ENCODE measurements at regions not wholly inside any gene's neighbourhood (a gene's known extent, or its start where the extent isn't known, plus 50 kb on each side); places are given as distances from the start of the nearest gene placed in this dataset.

DNA sequence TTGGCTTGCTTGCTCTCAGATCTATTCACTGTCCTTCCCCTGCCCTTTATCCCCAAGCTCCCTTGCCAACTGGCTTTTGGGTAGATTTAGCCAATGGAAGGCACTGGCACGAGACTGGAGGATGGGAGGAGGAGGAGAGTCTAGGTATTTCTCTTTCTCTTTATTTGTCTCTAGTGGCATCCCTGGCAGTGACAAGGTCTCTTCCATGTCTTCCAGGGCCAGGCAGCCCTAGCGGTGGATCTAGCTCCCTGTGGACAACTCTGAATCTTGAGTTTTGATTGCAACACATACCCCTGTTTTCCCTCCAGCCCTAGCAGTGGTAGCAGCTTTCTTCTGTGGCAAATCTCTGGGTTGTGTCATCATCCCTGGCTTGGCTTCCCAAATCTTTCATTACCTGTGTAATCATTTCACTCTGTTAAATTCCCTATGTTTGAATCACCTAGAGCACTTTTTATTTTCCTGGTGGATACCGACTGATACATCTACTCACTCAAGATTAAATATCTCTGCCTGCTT, 171.1 kb upstream of the IRX6 start:
- no peak overlapping the region for H3K4me3 ChIP-seq (ENCODE audit: low read length in 2 of 2)
- no peak overlapping the region for H2BK5ac ChIP-seq (ENCODE audit: low read length)
- no peak overlapping the region for H3K27ac ChIP-seq (replicated peaks; ENCODE audit: low read length)
- no peak overlapping the region for H3K9ac ChIP-seq (ENCODE audit: low read depth, low read length, poor library complexity)
- H2AFZ ChIP-seq (ENCODE audit: low read length) = no peak overlapping the region
- H2BK120ac ChIP-seq (ENCODE audit: low read depth, low read length) = no peak overlapping the region
- no peaks in the 10 kb centered on the region for H3K79me1 ChIP-seq (ENCODE audit: low read depth, low read length)
- H4K91ac ChIP-seq (ENCODE audit: low read depth, low read length, poor library complexity) = no peak overlapping the region
- H3K27me3 ChIP-seq (ENCODE audit: control insufficient read depth in 3 of 3, insufficient read depth in 3 of 3, low read depth in 1 of 3, low read length in 3 of 3) = peaks cover 0 to 2% (median 0%) of the 10 kb centered on the region in 3 experiments
- no peak overlapping the region for H3K18ac ChIP-seq (ENCODE audit: low read length)
- H3K4me2 ChIP-seq (ENCODE audit: insufficient read depth, low read length, poor library complexity, severe bottlenecking) = no peak overlapping the region
- WGBS, 2 donors (ENCODE audit: extremely low coverage in 2 of 2, insufficient read length in 2 of 2, insufficient replicate concordance in 1 of 2) = no CpG with 5 or more reads among the region's 3 CpGs
- H3K23ac ChIP-seq (ENCODE audit: low read depth, low read length, poor library complexity) = no peak overlapping the region
- no peak overlapping the region for H4K8ac ChIP-seq (ENCODE audit: low read depth, low read length)
- no peak for DNase-seq (ENCODE audit: low spot score)
- H3K4ac ChIP-seq (ENCODE audit: low read length) = no peak overlapping the region
- no peak overlapping the region for H3K14ac ChIP-seq (ENCODE audit: low read length)
- H3K9me3 ChIP-seq (replicated peaks in 1 of 2; ENCODE audit: control insufficient read depth in 2 of 2, insufficient read depth in 1 of 2, low read depth in 1 of 2, low read length in 2 of 2) = peaks cover 0 to 2% of the 10 kb centered on the region in 2 donors
- no peak overlapping the region for H2AK5ac ChIP-seq (ENCODE audit: low read depth, low read length)
- H3K4me1 ChIP-seq (ENCODE audit: control insufficient read depth in 2 of 2, insufficient read depth in 1 of 2, low read depth in 1 of 2, low read length in 2 of 2) = peaks cover 0 to 3% of the 10 kb centered on the region in 2 donors
- H2BK15ac ChIP-seq (ENCODE audit: low read length) = no peak overlapping the region
- no peaks in the 10 kb centered on the region for H3K36me3 ChIP-seq (replicated peaks in 1 of 2; ENCODE audit: control insufficient read depth in 2 of 2, insufficient read depth in 2 of 2, low read length in 2 of 2)
- no peak overlapping the region for H2BK12ac ChIP-seq (ENCODE audit: low read length)

DNA sequence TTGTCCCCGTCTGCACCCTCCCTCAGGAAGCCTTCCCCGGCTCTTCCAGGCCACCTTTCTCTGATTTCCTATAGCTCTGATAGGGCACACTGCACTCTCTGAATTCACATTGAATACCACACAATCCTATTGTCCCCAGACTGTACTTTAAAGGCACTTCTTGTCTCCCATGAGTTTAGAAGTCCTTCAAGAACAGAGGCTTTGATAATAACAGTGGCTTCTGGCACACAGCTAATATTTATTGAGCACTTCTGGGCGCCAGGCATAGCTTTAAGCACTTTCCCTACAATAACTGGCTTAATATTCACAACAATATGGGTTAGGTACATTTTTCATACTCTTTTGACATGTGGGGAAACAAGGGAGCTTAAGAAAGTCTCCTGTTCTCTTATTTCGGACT, 169.7 kb upstream of the IRX6 start:
- no peaks in the 10 kb centered on the region for H3K79me1 ChIP-seq (ENCODE audit: low read depth, low read length)
- H3K27ac ChIP-seq (replicated peaks; ENCODE audit: low read length) = no peak overlapping the region
- H2AFZ ChIP-seq (ENCODE audit: low read length) = no peak overlapping the region
- no peak overlapping the region for H3K14ac ChIP-seq (ENCODE audit: low read length)
- no peak overlapping the region for H3K23ac ChIP-seq (ENCODE audit: low read depth, low read length, poor library complexity)
- H2BK15ac ChIP-seq (ENCODE audit: low read length) = no peak overlapping the region
- H3K9ac ChIP-seq (ENCODE audit: low read depth, low read length, poor library complexity) = no peak overlapping the region
- H3K18ac ChIP-seq (ENCODE audit: low read length) = no peak overlapping the region
- H4K8ac ChIP-seq (ENCODE audit: low read depth, low read length) = no peak overlapping the region
- no peak overlapping the region for H2AK5ac ChIP-seq (ENCODE audit: low read depth, low read length)
- H3K27me3 ChIP-seq (ENCODE audit: control insufficient read depth in 3 of 3, insufficient read depth in 3 of 3, low read depth in 1 of 3, low read length in 3 of 3) = peaks cover 0 to 2% (median 0%) of the 10 kb centered on the region in 3 experiments
- H3K4me3 ChIP-seq (ENCODE audit: low read length in 2 of 2) = no peak overlapping the region
- H3K4me1 ChIP-seq (ENCODE audit: control insufficient read depth in 2 of 2, insufficient read depth in 1 of 2, low read depth in 1 of 2, low read length in 2 of 2) = peaks cover 0 to 3% of the 10 kb centered on the region in 2 donors
- H3K9me3 ChIP-seq (replicated peaks in 1 of 2; ENCODE audit: control insufficient read depth in 2 of 2, insufficient read depth in 1 of 2, low read depth in 1 of 2, low read length in 2 of 2) = peaks cover 0 to 2% of the 10 kb centered on the region in 2 donors
- H3K4ac ChIP-seq (ENCODE audit: low read length) = no peak overlapping the region
- no peak overlapping the region for H2BK120ac ChIP-seq (ENCODE audit: low read depth, low read length)
- no peak overlapping the region for H4K91ac ChIP-seq (ENCODE audit: low read depth, low read length, poor library complexity)
- no peak overlapping the region for H2BK5ac ChIP-seq (ENCODE audit: low read length)
- H2BK12ac ChIP-seq (ENCODE audit: low read length) = no peak overlapping the region
- H3K36me3 ChIP-seq (replicated peaks in 1 of 2; ENCODE audit: control insufficient read depth in 2 of 2, insufficient read depth in 2 of 2, low read length in 2 of 2) = no peaks in the 10 kb centered on the region
- no peak overlapping the region for H3K4me2 ChIP-seq (ENCODE audit: insufficient read depth, low read length, poor library complexity, severe bottlenecking)
- DNase-seq (ENCODE audit: low spot score) = no peak
- WGBS, 2 donors (ENCODE audit: extremely low coverage in 2 of 2, insufficient read length in 2 of 2, insufficient replicate concordance in 1 of 2) = no CpG with 5 or more reads among the region's 4 CpGs

DNA sequence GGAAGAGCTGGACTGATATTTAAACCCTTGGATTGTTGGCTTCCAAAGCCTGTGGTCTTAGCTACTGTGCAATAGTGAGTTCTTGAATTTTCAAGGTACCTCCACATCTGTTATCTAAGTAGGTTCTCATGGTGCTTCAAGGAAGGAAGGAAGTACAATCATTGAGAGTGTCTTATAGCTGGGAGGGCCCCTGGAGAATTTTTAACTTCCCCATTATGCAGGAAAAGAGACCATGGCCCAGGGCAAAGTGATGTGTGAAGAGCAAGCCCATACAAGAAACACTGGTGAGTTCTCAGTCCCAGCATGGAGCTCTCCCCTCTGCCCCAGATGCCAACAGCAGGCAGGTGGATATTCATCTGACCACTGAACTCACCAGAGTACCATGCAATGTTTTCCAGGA, 169.0 kb upstream of the IRX6 start:
- Histone ChIP-seq H3K36me3 (replicated peaks in 1 of 2; ENCODE audit: control insufficient read depth in 2 of 2, insufficient read depth in 2 of 2, low read length in 2 of 2) (no peaks in the 10 kb centered on the region), H3K9ac (ENCODE audit: low read depth, low read length, poor library complexity) (no peak overlapping the region), H2BK12ac (ENCODE audit: low read length) (no peak overlapping the region), H2BK120ac (ENCODE audit: low read depth, low read length) (no peak overlapping the region), H3K4me2 (ENCODE audit: insufficient read depth, low read length, poor library complexity, severe bottlenecking) (no peak overlapping the region), H2AK5ac (ENCODE audit: low read depth, low read length) (no peak overlapping the region), H3K18ac (ENCODE audit: low read length) (no peak overlapping the region), H3K4me3 (ENCODE audit: low read length in 2 of 2) (no peak overlapping the region), H4K91ac (ENCODE audit: low read depth, low read length, poor library complexity) (no peak overlapping the region), H2AFZ (ENCODE audit: low read length) (no peak overlapping the region), H2BK15ac (ENCODE audit: low read length) (no peak overlapping the region), H4K8ac (ENCODE audit: low read depth, low read length) (no peak overlapping the region), H3K4ac (ENCODE audit: low read length) (no peak overlapping the region), H3K23ac (ENCODE audit: low read depth, low read length, poor library complexity) (no peak overlapping the region), H3K27ac (replicated peaks; ENCODE audit: low read length) (no peak overlapping the region), H3K79me1 (ENCODE audit: low read depth, low read length) (no peaks in the 10 kb centered on the region), H3K9me3 (replicated peaks in 1 of 2; ENCODE audit: control insufficient read depth in 2 of 2, insufficient read depth in 1 of 2, low read depth in 1 of 2, low read length in 2 of 2) (peaks cover 0 to 3% of the 10 kb centered on the region in 2 donors), H2BK5ac (ENCODE audit: low read length) (no peak overlapping the region), H3K14ac (ENCODE audit: low read length) (no peak overlapping the region), H3K4me1 (ENCODE audit: control insufficient read depth in 2 of 2, insufficient read depth in 1 of 2, low read depth in 1 of 2, low read length in 2 of 2) (peaks cover 0 to 3% of the 10 kb centered on the region in 2 donors), H3K27me3 (ENCODE audit: control insufficient read depth in 3 of 3, insufficient read depth in 3 of 3, low read depth in 1 of 3, low read length in 3 of 3) (peaks cover 0 to 2% (median 0%) of the 10 kb centered on the region in 3 experiments)
- no peak for DNase-seq (ENCODE audit: low spot score)

DNA sequence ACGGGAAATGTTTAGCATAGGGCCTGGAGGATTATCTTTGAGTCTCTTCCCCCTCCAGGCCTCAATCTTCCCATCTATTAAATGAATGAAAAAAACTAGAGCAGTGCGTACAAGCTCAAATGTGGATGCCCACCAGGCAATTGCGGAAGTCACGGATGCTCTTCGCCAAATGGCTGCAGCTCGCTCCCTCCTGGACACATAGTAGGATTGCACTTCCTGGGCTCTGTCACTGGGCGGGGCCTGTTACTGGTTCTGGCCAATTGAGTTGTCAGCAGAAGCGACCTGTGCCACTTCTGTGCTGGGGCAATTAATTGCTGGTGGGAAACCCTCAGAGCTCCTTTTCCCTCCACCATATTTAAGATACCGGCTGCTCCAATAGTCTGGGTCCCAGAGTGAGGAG, 168.2 kb upstream of the IRX6 start:
- Histone ChIP-seq H3K27ac (replicated peaks; ENCODE audit: low read length) (no peak overlapping the region), H2BK12ac (ENCODE audit: low read length) (no peak overlapping the region), H2BK5ac (ENCODE audit: low read length) (no peak overlapping the region), H4K8ac (ENCODE audit: low read depth, low read length) (no peak overlapping the region), H3K27me3 (ENCODE audit: control insufficient read depth in 3 of 3, insufficient read depth in 3 of 3, low read depth in 1 of 3, low read length in 3 of 3) (peaks cover 0 to 2% (median 0%) of the 10 kb centered on the region in 3 experiments), H4K91ac (ENCODE audit: low read depth, low read length, poor library complexity) (no peak overlapping the region), H2BK120ac (ENCODE audit: low read depth, low read length) (no peak overlapping the region), H2BK15ac (ENCODE audit: low read length) (no peak overlapping the region), H3K4me2 (ENCODE audit: insufficient read depth, low read length, poor library complexity, severe bottlenecking) (no peak overlapping the region), H2AK5ac (ENCODE audit: low read depth, low read length) (no peak overlapping the region), H3K4me1 (ENCODE audit: control insufficient read depth in 2 of 2, insufficient read depth in 1 of 2, low read depth in 1 of 2, low read length in 2 of 2) (no peaks in the 10 kb centered on the region), H3K79me1 (ENCODE audit: low read depth, low read length) (no peaks in the 10 kb centered on the region), H3K23ac (ENCODE audit: low read depth, low read length, poor library complexity) (no peak overlapping the region), H3K4ac (ENCODE audit: low read length) (no peak overlapping the region), H3K36me3 (replicated peaks in 1 of 2; ENCODE audit: control insufficient read depth in 2 of 2, insufficient read depth in 2 of 2, low read length in 2 of 2) (no peaks in the 10 kb centered on the region), H3K9me3 (replicated peaks in 1 of 2; ENCODE audit: control insufficient read depth in 2 of 2, insufficient read depth in 1 of 2, low read depth in 1 of 2, low read length in 2 of 2) (peaks cover 0 to 3% of the 10 kb centered on the region in 2 donors), H3K18ac (ENCODE audit: low read length) (no peak overlapping the region), H3K9ac (ENCODE audit: low read depth, low read length, poor library complexity) (no peak overlapping the region), H3K4me3 (ENCODE audit: low read length in 2 of 2) (no peak overlapping the region), H3K14ac (ENCODE audit: low read length) (no peak overlapping the region), H2AFZ (ENCODE audit: low read length) (no peak overlapping the region)
- no peak for DNase-seq (ENCODE audit: low spot score)
- no CpG with 5 or more reads among the region's 9 CpGs for WGBS, 2 donors (ENCODE audit: extremely low coverage in 2 of 2, insufficient read length in 2 of 2, insufficient replicate concordance in 1 of 2)
